ENCODE measurements at regions not wholly inside any gene's neighbourhood (a gene's known extent, or its start where the extent isn't known, plus 50 kb on each side); places are given as distances from the start of the nearest gene placed in this dataset.

GRCh38 chrX:38878641-38879340, 77.5 kb downstream of the MID1IP1 start:
- TF ChIP-seq CTCF (IDR thresholded peaks at IDR 0.05), result no peak
- TF ChIP-seq YY1 (IDR thresholded peaks at IDR 0.05; ENCODE audit: low read depth), result no peak
- no peak for TF ChIP-seq IRF3 (IDR thresholded peaks at IDR 0.05; ENCODE audit: low read depth, low read length)
- no peak for TF ChIP-seq MXI1 (IDR thresholded peaks at IDR 0.05; ENCODE audit: low read depth, low read length)
- TF ChIP-seq ZBTB33 (IDR thresholded peaks at IDR 0.05; ENCODE audit: borderline replicate concordance, low read depth), result no peak
- no peak for TF ChIP-seq EP300 (IDR thresholded peaks at IDR 0.05; ENCODE audit: borderline replicate concordance in 1 of 2, low read depth in 1 of 2, low read length in 1 of 2)
- no peak for TF ChIP-seq RAD21 (IDR thresholded peaks at IDR 0.05; ENCODE audit: low read length)
- TF ChIP-seq TAF1 (IDR thresholded peaks at IDR 0.05; ENCODE audit: borderline replicate concordance, low read depth, low read length), result no peak
- no peak for TF ChIP-seq TEAD4 (IDR thresholded peaks at IDR 0.05; ENCODE audit: borderline replicate concordance, insufficient read depth)
- TF ChIP-seq MAX (IDR thresholded peaks at IDR 0.05; ENCODE audit: low read depth), result no peak
